Duodenal mucosa (tissue), 2 donors: ENCODE measurements at regions not wholly inside any gene's neighbourhood (a gene's known extent, or its start where the extent isn't known, plus 50 kb on each side); places are given as distances from the start of the nearest gene placed in this dataset.

ENCODE experiments used
- H3K27ac ChIP-seq: one replicate; pipeline ENCODE4 v1.7.0; 2013; ENCODE audit warnings: low read depth, low read length
- H3K27me3 ChIP-seq, 2 donors: one replicate each; pipeline ENCODE4 v1.7.0; 2013; ENCODE audit warnings: low read length in 2 of 2, control low read depth in 1 of 2; ENCODE audit not compliant: insufficient read depth in 2 of 2, control insufficient read depth in 1 of 2
- H3K36me3 ChIP-seq, 2 donors: one replicate each; pipeline ENCODE4 v1.7.0; 2013; ENCODE audit warnings: low read length in 2 of 2, control low read depth in 1 of 2; ENCODE audit not compliant: insufficient read depth in 2 of 2, control insufficient read depth in 1 of 2
- H3K4me1 ChIP-seq, 2 donors: one replicate each; pipeline ENCODE4 v1.7.0; 2013; ENCODE audit warnings: low read length in 2 of 2, control low read depth in 1 of 2; ENCODE audit not compliant: insufficient read depth in 2 of 2, control insufficient read depth in 1 of 2
- H3K4me3 ChIP-seq, 2 donors: one replicate each; pipeline ENCODE4 v1.7.0; 2013; ENCODE audit warnings: low read length in 2 of 2, low read depth in 1 of 2
- H3K9ac ChIP-seq, 2 donors: one replicate each; pipeline ENCODE4 v1.7.0; 2013; ENCODE audit warnings: low read length in 2 of 2, low read depth in 1 of 2
- H3K9me3 ChIP-seq, 2 donors: one replicate each; pipeline ENCODE4 v1.7.0; 2013; ENCODE audit warnings: low read length in 2 of 2, control low read depth in 1 of 2; ENCODE audit not compliant: control insufficient read depth in 1 of 2

GRCh38 chr1:243946253-243946652 is 96.2 kb upstream of the AKT3 start:
- Histone ChIP-seq H3K27ac (no peak overlapping the region), H3K9me3 (no peaks in the 10 kb centered on the region), H3K4me3 (no peak overlapping the region), H3K9ac (no peak overlapping the region), H3K27me3 (no peaks in the 10 kb centered on the region), H3K36me3 (no peaks in the 10 kb centered on the region), H3K4me1 (no peaks in the 10 kb centered on the region)

GRCh38 chr1:243945727-243946126 is 95.7 kb upstream of the AKT3 start:
- Histone ChIP-seq H3K36me3 (no peaks in the 10 kb centered on the region), H3K27me3 (no peaks in the 10 kb centered on the region), H3K9ac (no peak overlapping the region), H3K4me1 (no peaks in the 10 kb centered on the region), H3K9me3 (no peaks in the 10 kb centered on the region), H3K4me3 (no peak overlapping the region), H3K27ac (no peak overlapping the region)

GRCh38 chr1:243944429-243945160 is 94.6 kb upstream of the AKT3 start:
- Histone ChIP-seq H3K4me1 (no peaks in the 10 kb centered on the region), H3K9me3 (no peaks in the 10 kb centered on the region), H3K36me3 (no peaks in the 10 kb centered on the region), H3K9ac (no peak overlapping the region), H3K27me3 (no peaks in the 10 kb centered on the region), H3K27ac (no peak overlapping the region), H3K4me3 (no peak overlapping the region)

DNA sequence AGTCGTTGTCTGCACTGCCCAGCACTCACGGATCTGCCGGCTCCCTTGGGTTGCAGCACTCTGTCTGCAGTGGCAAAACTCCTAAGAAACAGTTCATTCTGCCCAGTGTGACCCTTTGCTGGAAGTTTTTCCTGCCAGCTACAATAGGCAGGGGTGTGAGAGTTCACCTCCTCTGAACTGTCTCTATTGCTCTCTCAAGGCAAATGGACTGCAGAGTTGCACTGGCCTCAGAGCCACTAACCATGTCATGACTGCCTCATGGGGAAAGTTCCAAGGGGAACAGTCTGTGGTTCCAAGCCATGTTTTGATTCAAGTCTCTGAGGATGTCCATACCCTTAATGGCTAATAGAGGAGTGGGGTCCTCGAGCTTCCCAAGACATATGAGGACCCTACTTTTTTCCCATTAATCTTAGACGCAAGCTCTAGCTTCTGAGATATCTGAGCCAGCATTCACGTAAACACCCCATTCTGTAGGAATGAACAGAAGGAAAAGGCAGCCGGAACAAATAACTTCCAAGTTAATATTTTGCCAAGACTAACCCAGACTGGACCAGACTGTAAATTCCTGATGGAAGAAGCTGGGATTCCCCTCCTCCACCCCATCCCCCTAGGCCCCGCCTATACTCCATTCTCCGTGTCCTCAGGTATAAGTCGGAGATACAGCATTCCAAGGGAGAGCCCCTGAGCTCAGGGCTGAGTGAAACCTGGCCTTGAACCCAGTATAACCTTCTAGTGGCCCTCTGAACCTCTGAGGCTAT is 93.8 kb upstream of the AKT3 start:
- Histone ChIP-seq H3K4me1 (no peaks in the 10 kb centered on the region), H3K9me3 (no peaks in the 10 kb centered on the region), H3K4me3 (no peak overlapping the region), H3K27me3 (no peaks in the 10 kb centered on the region), H3K27ac (no peak overlapping the region), H3K36me3 (no peaks in the 10 kb centered on the region), H3K9ac (no peak overlapping the region)

- no peak overlapping the region for H3K27ac ChIP-seq
- no peaks in the 10 kb centered on the region for H3K36me3 ChIP-seq
- H3K27me3 ChIP-seq, result no peaks in the 10 kb centered on the region
- H3K4me1 ChIP-seq, result no peaks in the 10 kb centered on the region
- H3K4me3 ChIP-seq, result no peak overlapping the region
- H3K9me3 ChIP-seq, result no peaks in the 10 kb centered on the region
- no peak overlapping the region for H3K9ac ChIP-seq
These were observed 92.4 kb upstream of the AKT3 start for GRCh38 chr1:243942196-243943150.

DNA sequence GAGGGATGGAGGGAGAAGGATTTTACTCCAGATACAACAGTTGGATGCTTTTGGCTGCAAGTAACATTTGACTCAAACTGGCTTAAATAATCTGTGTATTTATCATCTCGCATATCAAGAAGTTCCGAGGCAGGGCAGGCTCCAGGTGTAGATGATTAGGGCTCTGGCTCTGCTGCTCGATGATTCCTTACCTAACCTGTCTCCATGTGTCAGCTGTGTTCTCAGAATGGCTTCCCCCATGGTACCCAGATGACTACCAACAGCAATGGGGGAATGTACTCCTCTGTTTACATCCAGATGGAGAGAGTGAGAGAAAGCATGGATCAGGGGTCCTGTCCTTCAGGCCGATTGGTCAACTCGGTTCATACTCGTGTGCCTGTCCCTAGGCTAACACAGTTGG is 90.4 kb upstream of the AKT3 start:
- no peaks in the 10 kb centered on the region for H3K36me3 ChIP-seq

DNA sequence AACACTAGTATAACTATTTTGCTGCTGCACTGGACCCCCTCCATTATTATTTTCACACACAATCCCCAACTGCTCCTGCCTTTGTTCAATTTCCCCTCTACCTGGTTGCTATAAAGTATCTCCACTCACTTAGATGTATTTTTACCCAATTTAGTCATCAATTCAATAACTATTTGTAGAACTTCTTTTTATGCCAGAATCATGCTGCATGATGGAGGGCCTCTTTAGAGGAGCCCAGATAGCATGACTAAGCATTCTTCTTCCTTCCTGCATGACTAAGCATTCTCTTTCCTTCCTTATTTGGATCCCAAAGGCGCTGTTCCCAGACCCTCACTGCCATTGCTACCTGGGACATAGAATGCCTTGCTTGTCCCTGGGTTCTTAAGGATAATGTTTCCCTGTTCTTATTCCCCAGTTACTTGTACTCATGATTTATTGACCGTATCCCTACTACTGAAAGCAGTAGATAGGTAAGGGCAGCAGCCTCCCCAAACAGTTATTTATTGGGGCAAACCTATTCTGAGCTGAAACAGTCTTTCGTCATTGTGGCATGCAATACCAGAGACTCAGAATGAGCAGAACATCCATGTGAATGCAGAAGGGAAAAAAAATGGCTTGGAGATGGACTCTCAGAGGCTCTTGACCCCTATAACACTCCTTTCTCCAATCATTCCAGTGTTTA is 89.3 kb upstream of the AKT3 start:
- H3K9ac ChIP-seq, result no peak overlapping the region
- H3K4me1 ChIP-seq, result no peaks in the 10 kb centered on the region
- H3K9me3 ChIP-seq, result peaks cover 0 to 3% of the 10 kb centered on the region in 2 donors
- no peak overlapping the region for H3K27ac ChIP-seq
- H3K36me3 ChIP-seq, result no peaks in the 10 kb centered on the region
- no peaks in the 10 kb centered on the region for H3K27me3 ChIP-seq
- H3K4me3 ChIP-seq, result no peak overlapping the region

More for the DNA sequence above, 90.4 kb upstream of the AKT3 start:
- Histone ChIP-seq H3K27ac (no peak overlapping the region), H3K4me1 (no peaks in the 10 kb centered on the region), H3K9ac (no peak overlapping the region), H3K27me3 (no peaks in the 10 kb centered on the region), H3K4me3 (no peak overlapping the region), H3K9me3 (no peaks in the 10 kb centered on the region)

GRCh38 chr1:243938208-243938607 is 88.2 kb upstream of the AKT3 start:
- Histone ChIP-seq H3K4me1 (no peaks in the 10 kb centered on the region), H3K4me3 (no peak overlapping the region), H3K27me3 (no peaks in the 10 kb centered on the region), H3K27ac (no peak overlapping the region), H3K9ac (no peak overlapping the region), H3K9me3 (peaks cover 0 to 3% of the 10 kb centered on the region in 2 donors), H3K36me3 (no peaks in the 10 kb centered on the region)

DNA sequence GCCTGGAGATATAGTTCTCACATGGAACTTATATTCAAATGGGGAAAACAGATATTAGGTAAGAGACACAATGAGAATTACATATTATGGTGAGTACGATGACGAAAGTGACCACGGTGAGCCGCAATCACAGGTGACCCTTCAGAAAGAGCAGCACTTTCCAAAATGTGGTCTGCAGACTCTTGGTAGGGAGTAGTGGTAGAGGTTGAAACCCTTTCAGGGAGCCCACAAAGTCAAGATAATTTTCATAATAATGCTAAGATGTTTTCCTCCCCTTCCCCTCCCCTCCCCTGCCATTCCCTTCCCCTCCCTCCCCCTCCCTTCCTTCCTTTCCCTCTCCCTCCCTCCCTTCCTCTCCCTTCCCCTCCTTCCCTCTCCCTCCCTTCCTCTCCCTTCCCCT is 83.5 kb upstream of the AKT3 start:
- Histone ChIP-seq H3K9ac (no peak overlapping the region), H3K4me3 (no peak overlapping the region), H3K4me1 (no peaks in the 10 kb centered on the region), H3K27me3 (no peaks in the 10 kb centered on the region), H3K36me3 (no peaks in the 10 kb centered on the region), H3K27ac (no peak overlapping the region), H3K9me3 (peaks cover 0 to 3% of the 10 kb centered on the region in 2 donors)
